Coronary artery (tissue), 2 donors: ENCODE measurements at regions not wholly inside any gene's neighbourhood (a gene's known extent, or its start where the extent isn't known, plus 50 kb on each side); places are given as distances from the start of the nearest gene placed in this dataset.

ENCODE experiments used
- DNase-seq: peaks from one replicate; pipeline ENCODE4 v3.0.0-alpha.2; 2017; ENCODE audit warnings: low spot score
- H3K27ac ChIP-seq, 2 donors: fragments of 200-600 bp; sonication (generic); one replicate each; pipeline ENCODE4 v1.5.1; 2016 to 2019
- H3K4me3 ChIP-seq: fragments of 200-600 bp; sonication (generic); 2 replicates; pipeline ENCODE4 v1.5.1; 2016; ENCODE audit warnings: mild to moderate bottlenecking, moderate library complexity
- TF ChIP-seq, protein P1 (sequence below): fragments of 200-600 bp; sonication (generic); IDR thresholded peaks from one replicate; pipeline ENCODE4 v1.5.1; 2019; ENCODE audit warnings: antibody characterized with exemption

DNA sequence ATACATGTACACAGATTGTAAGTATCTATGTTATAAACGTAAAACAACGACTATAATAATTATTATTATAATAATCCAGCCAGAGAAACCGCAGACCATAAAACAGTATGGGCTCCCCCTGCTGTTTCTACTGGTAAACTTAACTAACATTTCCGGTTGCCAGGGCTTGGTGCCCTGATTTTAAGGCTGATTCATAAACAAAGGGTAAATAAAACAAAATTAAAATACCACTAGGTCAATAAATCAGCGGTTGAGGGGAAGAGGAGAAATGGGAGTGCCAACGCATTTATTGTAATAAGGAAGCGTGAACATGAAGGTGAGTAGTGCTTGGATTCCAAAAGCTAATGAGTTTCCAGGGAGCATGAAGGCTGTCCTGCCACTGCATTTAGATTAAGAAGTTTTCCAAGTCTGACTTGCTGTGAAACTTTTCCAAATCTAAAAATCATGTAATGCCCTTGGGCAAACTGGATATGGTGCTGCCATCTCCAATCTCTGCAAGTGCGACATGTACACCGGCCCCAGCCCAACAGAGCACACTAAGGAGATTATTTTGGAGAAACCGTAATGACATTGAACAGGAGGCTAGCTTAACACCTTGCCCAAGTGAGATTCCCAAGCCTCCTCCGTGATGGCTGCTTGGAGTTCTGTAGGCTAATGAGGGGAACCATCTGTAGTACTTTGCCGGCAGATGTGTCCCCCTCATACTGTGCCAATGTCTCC, 50.7 kb upstream of the HNRNPA3 start:
- TF ChIP-seq, protein P1, sequence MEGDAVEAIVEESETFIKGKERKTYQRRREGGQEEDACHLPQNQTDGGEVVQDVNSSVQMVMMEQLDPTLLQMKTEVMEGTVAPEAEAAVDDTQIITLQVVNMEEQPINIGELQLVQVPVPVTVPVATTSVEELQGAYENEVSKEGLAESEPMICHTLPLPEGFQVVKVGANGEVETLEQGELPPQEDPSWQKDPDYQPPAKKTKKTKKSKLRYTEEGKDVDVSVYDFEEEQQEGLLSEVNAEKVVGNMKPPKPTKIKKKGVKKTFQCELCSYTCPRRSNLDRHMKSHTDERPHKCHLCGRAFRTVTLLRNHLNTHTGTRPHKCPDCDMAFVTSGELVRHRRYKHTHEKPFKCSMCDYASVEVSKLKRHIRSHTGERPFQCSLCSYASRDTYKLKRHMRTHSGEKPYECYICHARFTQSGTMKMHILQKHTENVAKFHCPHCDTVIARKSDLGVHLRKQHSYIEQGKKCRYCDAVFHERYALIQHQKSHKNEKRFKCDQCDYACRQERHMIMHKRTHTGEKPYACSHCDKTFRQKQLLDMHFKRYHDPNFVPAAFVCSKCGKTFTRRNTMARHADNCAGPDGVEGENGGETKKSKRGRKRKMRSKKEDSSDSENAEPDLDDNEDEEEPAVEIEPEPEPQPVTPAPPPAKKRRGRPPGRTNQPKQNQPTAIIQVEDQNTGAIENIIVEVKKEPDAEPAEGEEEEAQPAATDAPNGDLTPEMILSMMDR: no peak
- Histone ChIP-seq H3K4me3 (no peak overlapping the region), H3K27ac (no peak overlapping the region)
- no peak for DNase-seq
